ENCODE measurements at regions not wholly inside any gene's neighbourhood (a gene's known extent, or its start where the extent isn't known, plus 50 kb on each side); places are given as distances from the start of the nearest gene placed in this dataset.

- no peaks in the 10 kb centered on the region for H3K36me3 ChIP-seq
- H3K27me3 ChIP-seq = peaks cover 0 to 6% (median 0%) of the 10 kb centered on the region in 4 donors
- WGBS, 2 donors = 2 to 3% methylated on average over 27 of the region's 27 CpGs
- peak; percentile 67 to 86 for ATAC-seq (ENCODE audit: low FRiP score in 2 of 2)
- no peak overlapping the region for H3K27ac ChIP-seq
- no peaks in the 10 kb centered on the region for H3K9me3 ChIP-seq
- peaks cover 0 to 7% (median 3%) of the 10 kb centered on the region in 4 donors for H3K4me1 ChIP-seq
- DNase-seq = peak; percentile 32 to 87
- TF ChIP-seq POLR2A (IDR thresholded peaks at IDR 0.05) (no peak), POLR2AphosphoS5 (IDR thresholded peaks at IDR 0.05) (no peak), EP300 (IDR thresholded peaks at IDR 0.05) (no peak), CTCF (IDR thresholded peaks at IDR 0.05) (no peak)
- peak overlapping the region in 3 of 4 donors; percentile 4 to 26 (median 18) for H3K4me3 ChIP-seq
Observed at GRCh38 chr15:83365370-83365938, 81.0 kb upstream of the BNC1 start.

GRCh38 chr15:83372434-83372891 is 74.7 kb upstream of the SH3GL3 start:
- H3K27me3 ChIP-seq = no peaks in the 10 kb centered on the region
- no peaks in the 10 kb centered on the region for H3K36me3 ChIP-seq
- WGBS, 2 donors = 18 to 21% methylated on average over 9 of the region's 9 CpGs

GRCh38 chr15:83378921-83379578 is 68.1 kb upstream of the SH3GL3 start:
- H3K27ac ChIP-seq = no peak overlapping the region
- DNase-seq (peak in 1 of 2 donors; percentile 77), ATAC-seq (ENCODE audit: low FRiP score in 2 of 2) (peak; percentile 43 to 53)
- H3K4me3 ChIP-seq = no peak overlapping the region
- WGBS, 2 donors = 0 to 5% methylated on average over 1 to 18 of the region's 34 CpGs
- no peak for TF ChIP-seq CTCF (IDR thresholded peaks at IDR 0.05)
- no peaks in the 10 kb centered on the region for H3K36me3 ChIP-seq
- peaks cover 0 to 14% (median 6%) of the 10 kb centered on the region in 4 donors for H3K27me3 ChIP-seq
- H3K9me3 ChIP-seq = no peaks in the 10 kb centered on the region
- H3K4me1 ChIP-seq = peaks cover 0 to 11% (median 6%) of the 10 kb centered on the region in 4 donors

More at GRCh38 chr15:83372434-83372891, 74.7 kb upstream of the SH3GL3 start:
- TF ChIP-seq EP300 (IDR thresholded peaks at IDR 0.05) (no peak), CTCF (IDR thresholded peaks at IDR 0.05) (no peak), POLR2A (IDR thresholded peaks at IDR 0.05) (no peak), POLR2AphosphoS5 (IDR thresholded peaks at IDR 0.05) (no peak)
- Histone ChIP-seq H3K4me3 (no peak overlapping the region), H3K4me1 (no peaks in the 10 kb centered on the region), H3K9me3 (no peaks in the 10 kb centered on the region), H3K27ac (no peak overlapping the region)
- DNase-seq (no peak), ATAC-seq (ENCODE audit: low FRiP score in 2 of 2) (no peak)

- WGBS, 2 donors = 11 to 35% methylated on average over 5 to 19 of the region's 19 CpGs
- H3K4me1 ChIP-seq = peaks cover 0 to 11% (median 6%) of the 10 kb centered on the region in 4 donors
- peaks cover 0 to 14% (median 6%) of the 10 kb centered on the region in 4 donors for H3K27me3 ChIP-seq
- no peak overlapping the region for H3K27ac ChIP-seq
- no peak overlapping the region for H3K4me3 ChIP-seq
- no peaks in the 10 kb centered on the region for H3K9me3 ChIP-seq
- H3K36me3 ChIP-seq = no peaks in the 10 kb centered on the region
- peak; percentile 44 to 46 for ATAC-seq (ENCODE audit: low FRiP score in 2 of 2)
- DNase-seq = peak in 1 of 2 donors; percentile 65
- TF ChIP-seq EP300 (IDR thresholded peaks at IDR 0.05) (no peak), POLR2AphosphoS5 (IDR thresholded peaks at IDR 0.05) (no peak), CTCF (IDR thresholded peaks at IDR 0.05) (no peak), POLR2A (IDR thresholded peaks at IDR 0.05) (no peak)
Observed at GRCh38 chr15:83379579-83379959, 67.6 kb upstream of the SH3GL3 start.
